ENCODE measurements at regions not wholly inside any gene's neighbourhood (a gene's known extent, or its start where the extent isn't known, plus 50 kb on each side); places are given as distances from the start of the nearest gene placed in this dataset.
"Not testable (repeated sequence)": the region's sequence is repeated elsewhere in the genome, so short reads cannot be mapped to it uniquely, and the experiment has no call there.

DNA sequence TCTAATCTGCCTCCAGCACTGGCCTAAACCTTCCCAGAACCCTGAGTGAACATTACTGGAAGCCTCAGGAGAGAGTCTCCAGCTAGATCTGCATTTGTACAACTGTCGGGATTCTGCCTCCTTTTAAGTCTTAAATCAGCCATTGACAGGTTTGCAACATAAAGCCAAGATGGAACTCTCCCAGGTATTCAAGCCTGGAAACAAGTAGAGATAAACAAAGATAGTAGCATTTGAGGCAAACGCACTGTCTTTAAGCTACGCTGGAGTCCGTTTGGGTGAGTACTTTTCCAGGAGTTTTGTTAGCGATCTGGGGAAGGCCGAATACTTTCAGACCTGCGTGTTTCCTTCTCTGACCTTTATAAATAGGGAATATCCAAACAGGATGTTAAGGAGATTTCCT, 317.2 kb upstream of the FZD8 start:
- H3K9me3 ChIP-seq (ENCODE audit: control insufficient read depth in 1 of 2, insufficient read depth in 1 of 2, low read depth in 1 of 2, low read length in 2 of 2), result no peaks in the 10 kb centered on the region; a peak in 1 of 4 replicates
- intact Hi-C loops (cut with micrococcal nuclease), result no loop called here
- RAD21 ChIA-PET (ENCODE audit: low non-redundant PET in 1 of 2, low total read pairs in 2 of 2, uncharacterized antibody in 2 of 2, unreplicated experiment in 2 of 2), result no interaction called here
- H3K36me3 ChIP-seq (ENCODE audit: control insufficient read depth in 1 of 2, insufficient read depth in 2 of 2, low read length in 2 of 2), result no peaks in the 10 kb centered on the region
- H3K9ac ChIP-seq (ENCODE audit: low read length), result no peak overlapping the region
- H3K4me2 ChIP-seq (ENCODE audit: low read length), result no peak overlapping the region
- no peaks in the 10 kb centered on the region for H3K79me2 ChIP-seq (ENCODE audit: insufficient read depth, low read length)
- ATAC-seq (no peak), DNase-seq (ENCODE audit: low read depth, low spot score) (no peak)
- BruUV-seq (replicated peaks), result no TSS peak
- H2AFZ ChIP-seq (ENCODE audit: low read depth, low read length, poor library complexity, severe bottlenecking), result no peak overlapping the region
- H3K9me2 ChIP-seq (ENCODE audit: insufficient read depth), result no peaks in the 10 kb centered on the region
- no peaks in the 10 kb centered on the region for H4K20me1 ChIP-seq (ENCODE audit: insufficient read depth)
- no peak overlapping the region for H3K4me3 ChIP-seq (replicated peaks in 1 of 2; ENCODE audit: low read depth in 1 of 2, low read length in 2 of 2)
- no peaks in the 10 kb centered on the region for H3K27me3 ChIP-seq (ENCODE audit: insufficient read depth, low read length)
- H3K27ac ChIP-seq (ENCODE audit: low read depth, low read length), result no peak overlapping the region
- no peaks in the 10 kb centered on the region for H3K4me1 ChIP-seq (ENCODE audit: control insufficient read depth in 1 of 2, insufficient read depth in 2 of 2, low read length in 2 of 2)
- TF ChIP-seq ZFX (IDR thresholded peaks at IDR 0.05) (no peak), CEBPB (IDR thresholded peaks at IDR 0.05; ENCODE audit: low read depth) (no peak), ZNF274 (IDR thresholded peaks at IDR 0.05; ENCODE audit: low read depth, low read length) (no peak), EZH2 (IDR thresholded peaks at IDR 0.05) (no peak), ELF1 (IDR thresholded peaks at IDR 0.05; ENCODE audit: borderline replicate concordance, low read depth) (no peak), SIN3A (IDR thresholded peaks at IDR 0.05; ENCODE audit: low read depth) (no peak), EZH2phosphoT487 (IDR thresholded peaks at IDR 0.05; ENCODE audit: borderline replicate concordance) (no peak), FOSL1 (IDR thresholded peaks at IDR 0.05; ENCODE audit: low read depth) (no peak), EGR1 (IDR thresholded peaks at IDR 0.05; ENCODE audit: low read depth) (no peak)
- TF ChIP-seq, protein P1, sequence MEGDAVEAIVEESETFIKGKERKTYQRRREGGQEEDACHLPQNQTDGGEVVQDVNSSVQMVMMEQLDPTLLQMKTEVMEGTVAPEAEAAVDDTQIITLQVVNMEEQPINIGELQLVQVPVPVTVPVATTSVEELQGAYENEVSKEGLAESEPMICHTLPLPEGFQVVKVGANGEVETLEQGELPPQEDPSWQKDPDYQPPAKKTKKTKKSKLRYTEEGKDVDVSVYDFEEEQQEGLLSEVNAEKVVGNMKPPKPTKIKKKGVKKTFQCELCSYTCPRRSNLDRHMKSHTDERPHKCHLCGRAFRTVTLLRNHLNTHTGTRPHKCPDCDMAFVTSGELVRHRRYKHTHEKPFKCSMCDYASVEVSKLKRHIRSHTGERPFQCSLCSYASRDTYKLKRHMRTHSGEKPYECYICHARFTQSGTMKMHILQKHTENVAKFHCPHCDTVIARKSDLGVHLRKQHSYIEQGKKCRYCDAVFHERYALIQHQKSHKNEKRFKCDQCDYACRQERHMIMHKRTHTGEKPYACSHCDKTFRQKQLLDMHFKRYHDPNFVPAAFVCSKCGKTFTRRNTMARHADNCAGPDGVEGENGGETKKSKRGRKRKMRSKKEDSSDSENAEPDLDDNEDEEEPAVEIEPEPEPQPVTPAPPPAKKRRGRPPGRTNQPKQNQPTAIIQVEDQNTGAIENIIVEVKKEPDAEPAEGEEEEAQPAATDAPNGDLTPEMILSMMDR (IDR thresholded peaks at IDR 0.05 in 2 of 3, conservative IDR thresholded peaks at IDR 0.05 in 1 of 3; ENCODE audit: borderline replicate concordance in 1 of 3, insufficient read depth in 1 of 3, low read depth in 2 of 3, low read length in 2 of 3), result no peak
- TF ChIP-seq, protein P2, sequence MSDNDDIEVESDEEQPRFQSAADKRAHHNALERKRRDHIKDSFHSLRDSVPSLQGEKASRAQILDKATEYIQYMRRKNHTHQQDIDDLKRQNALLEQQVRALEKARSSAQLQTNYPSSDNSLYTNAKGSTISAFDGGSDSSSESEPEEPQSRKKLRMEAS (IDR thresholded peaks at IDR 0.05), result no peak
- POLR2A ChIA-PET, result no interaction called here
- CTCF ChIA-PET, result no interaction called here

DNA sequence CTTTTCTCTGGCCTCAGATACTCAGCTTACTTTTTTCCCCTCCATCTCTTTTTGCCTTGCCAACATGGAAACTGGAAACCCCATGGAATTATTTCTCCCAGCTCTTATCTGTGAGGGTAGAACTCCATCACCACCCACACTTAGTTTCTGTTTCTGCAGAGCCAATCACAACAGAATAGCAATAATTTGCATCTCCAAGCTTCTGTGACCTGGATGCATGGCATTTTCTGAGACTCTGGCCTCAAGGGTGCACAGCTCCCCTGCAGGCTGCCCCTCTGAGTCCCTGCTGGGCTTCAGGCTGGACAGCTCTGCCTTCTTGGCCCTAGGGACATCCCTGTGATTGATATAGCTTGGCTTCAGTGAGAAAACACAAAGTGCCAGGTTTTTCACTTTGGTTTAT, 316.5 kb upstream of the FZD8 start:
- H3K9ac ChIP-seq (ENCODE audit: low read length); CTCF ChIA-PET; H3K27ac ChIP-seq (ENCODE audit: low read depth, low read length); ATAC-seq; DNase-seq (ENCODE audit: low read depth, low spot score); H3K79me2 ChIP-seq (ENCODE audit: insufficient read depth, low read length); H3K9me2 ChIP-seq (ENCODE audit: insufficient read depth); H3K4me2 ChIP-seq (ENCODE audit: low read length); H4K20me1 ChIP-seq (ENCODE audit: insufficient read depth); H3K4me1 ChIP-seq (ENCODE audit: control insufficient read depth in 1 of 2, insufficient read depth in 2 of 2, low read length in 2 of 2); H3K36me3 ChIP-seq (ENCODE audit: control insufficient read depth in 1 of 2, insufficient read depth in 2 of 2, low read length in 2 of 2); H3K27me3 ChIP-seq (ENCODE audit: insufficient read depth, low read length); H3K9me3 ChIP-seq (ENCODE audit: control insufficient read depth in 1 of 2, insufficient read depth in 1 of 2, low read depth in 1 of 2, low read length in 2 of 2); H2AFZ ChIP-seq (ENCODE audit: low read depth, low read length, poor library complexity, severe bottlenecking); POLR2A ChIA-PET; H3K4me3 ChIP-seq (replicated peaks in 1 of 2; ENCODE audit: low read depth in 1 of 2, low read length in 2 of 2); BruUV-seq (replicated peaks); intact Hi-C loops (cut with micrococcal nuclease); RAD21 ChIA-PET (ENCODE audit: low non-redundant PET in 1 of 2, low total read pairs in 2 of 2, uncharacterized antibody in 2 of 2, unreplicated experiment in 2 of 2): not testable (repeated sequence)
